Lung (tissue), 11 donors: ENCODE measurements at regions not wholly inside any gene's neighbourhood (a gene's known extent, or its start where the extent isn't known, plus 50 kb on each side); places are given as distances from the start of the nearest gene placed in this dataset.
"Not testable (repeated sequence)": the region's sequence is repeated elsewhere in the genome, so short reads cannot be mapped to it uniquely, and the experiment has no call there.

Experiments used
- ATAC-seq: fragments of 200-7000 bp; cut with Tn5 transposase; one replicate; pipeline ENCODE4 v1.9.1; 2020; ENCODE audit warnings: moderate number of reproducible peaks; ENCODE audit not compliant: insufficient read depth, low FRiP score
- DNase-seq, 3 donors: peaks; one replicate each; pipeline ENCODE4 v3.0.0-alpha.2; 2013 to 2017
- H3K27ac ChIP-seq, 2 donors: one replicate each; pipeline ENCODE4 v1.5.1; 2013; ENCODE audit warnings: mild to moderate bottlenecking in 2 of 2, moderate library complexity in 2 of 2, control low read depth in 1 of 2, inconsistent platforms in 1 of 2, low read depth in 1 of 2, low read length in 1 of 2
- H3K27me3 ChIP-seq, 3 donors: one replicate each; pipeline ENCODE4 v1.5.1; 2013; ENCODE audit warnings: low read length in 2 of 3; ENCODE audit not compliant: control insufficient read depth in 3 of 3, insufficient read depth in 3 of 3
- H3K36me3 ChIP-seq, 4 donors: one replicate each; pipeline ENCODE4 v1.5.1; 2013; ENCODE audit warnings: low read length in 4 of 4, mild to moderate bottlenecking in 1 of 4, moderate library complexity in 1 of 4; ENCODE audit not compliant: control insufficient read depth in 4 of 4, insufficient read depth in 4 of 4
- H3K4me1 ChIP-seq, 5 donors: one replicate each; pipeline ENCODE4 v1.5.1; 2013; ENCODE audit warnings: low read length in 5 of 5, mild to moderate bottlenecking in 2 of 5, moderate library complexity in 1 of 5; ENCODE audit not compliant: control insufficient read depth in 5 of 5, insufficient read depth in 5 of 5
- H3K4me3 ChIP-seq: one replicate; pipeline ENCODE4 v1.5.1; 2013; ENCODE audit warnings: mild to moderate bottlenecking, control low read depth, moderate library complexity
- H3K9ac ChIP-seq, 2 donors: one replicate each; pipeline ENCODE4 v1.5.1; 2013; ENCODE audit warnings: low read length in 2 of 2, control low read depth in 1 of 2; ENCODE audit not compliant: insufficient read depth in 1 of 2
- H3K9me3 ChIP-seq, 4 donors: one replicate each; pipeline ENCODE4 v1.5.1; 2013; ENCODE audit warnings: low read length in 3 of 4, mild to moderate bottlenecking in 1 of 4, moderate library complexity in 1 of 4; ENCODE audit not compliant: control insufficient read depth in 4 of 4, insufficient read depth in 3 of 4
- CTCF ChIP-seq: IDR thresholded peaks from 2 replicates; pipeline ENCODE4 v1.5.1; 2012; ENCODE audit warnings: mild to moderate bottlenecking; ENCODE audit errors: control extremely low read depth, extremely low read depth
- WGBS, 2 donors: extraction: QIAGEN DNeasy Blood & Tissue Kit; methylation state at CpG; one replicate each; pipeline ENCODE4 v1.1.7; 2013; 5-methylcytosine and 5-hydroxymethylcytosine counted together
- donor health status: control.
- donor health status: control.
- donor health status: Bipolar disorder and iron deficiency.
- donor health status: healthy.
- donor health status: DM: yes; HTN: yes; CAD: no.

GRCh38 chr11:37450613-37451012 lies 852.6 kb upstream of the RAG2 start:
- H3K4me1 ChIP-seq: peaks cover 0 to 2% (median 0%) of the 10 kb centered on the region in 5 donors
- no peak overlapping the region for H3K27ac ChIP-seq
- TF ChIP-seq CTCF: no peak
- WGBS, 2 donors: 23 to 29% methylated on average over 2 of the region's 2 CpGs
- no peaks in the 10 kb centered on the region for H3K36me3 ChIP-seq
- ATAC-seq: no peak
- no peak for DNase-seq
- H3K9me3 ChIP-seq: no peaks in the 10 kb centered on the region
- H3K27me3 ChIP-seq: no peaks in the 10 kb centered on the region
- no peak overlapping the region for H3K4me3 ChIP-seq
- H3K9ac ChIP-seq: no peak overlapping the region

DNA sequence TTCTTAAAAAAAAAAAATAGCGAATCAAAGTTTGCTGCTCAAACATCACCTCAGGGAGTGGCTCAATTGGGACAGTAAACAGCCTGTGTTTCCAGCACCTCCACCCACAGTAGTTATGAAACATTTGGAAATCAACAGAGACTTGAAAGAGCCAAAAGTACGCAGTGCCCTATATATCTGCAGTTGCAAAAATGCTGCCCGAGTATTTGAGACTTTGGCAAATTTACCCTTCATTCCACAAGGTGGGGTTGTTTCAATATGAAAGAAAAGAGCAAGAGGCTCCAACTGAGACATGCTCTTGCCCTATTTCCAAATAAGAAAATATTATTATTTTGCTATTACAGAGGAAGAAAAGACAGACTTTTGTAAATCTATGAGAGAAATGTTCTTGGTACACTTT lies 851.1 kb upstream of the RAG2 start:
- peak; percentile 19 for ATAC-seq

DNA sequence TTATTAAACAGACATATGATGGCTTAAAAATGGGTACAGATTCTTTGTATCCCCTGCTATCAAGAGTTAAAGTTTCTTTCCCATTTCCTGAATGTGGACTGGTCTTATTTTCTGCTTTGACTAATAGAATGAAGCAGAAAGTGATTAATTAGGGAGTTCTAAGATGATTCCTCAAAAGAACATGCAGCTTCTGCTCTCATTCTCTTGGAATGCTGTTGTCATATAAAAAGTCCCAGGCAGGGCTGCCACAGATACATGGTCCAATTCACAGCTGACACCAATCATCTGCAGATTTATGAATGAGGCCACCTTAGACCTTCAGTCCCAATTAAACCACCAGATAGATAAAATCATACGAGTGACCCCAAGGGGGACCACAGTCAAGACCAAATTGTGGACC lies 844.5 kb upstream of the RAG2 start:
- 61 to 74% methylated on average over 1 of the region's 1 CpG for WGBS, 2 donors

More for the DNA sequence above, 851.1 kb upstream of the RAG2 start:
- Histone ChIP-seq H3K27ac (no peak overlapping the region), H3K9ac (no peak overlapping the region), H3K4me3 (no peak overlapping the region), H3K9me3 (peaks cover 0 to 2% (median 0%) of the 10 kb centered on the region in 4 donors), H3K27me3 (no peaks in the 10 kb centered on the region), H3K4me1 (peaks cover 0 to 2% (median 0%) of the 10 kb centered on the region in 5 donors), H3K36me3 (no peaks in the 10 kb centered on the region)
- peak in 2 of 3 donors; percentile 71 to 77 for DNase-seq
- 22 to 36% methylated on average over 3 of the region's 3 CpGs for WGBS, 2 donors
- TF ChIP-seq CTCF: no peak

DNA sequence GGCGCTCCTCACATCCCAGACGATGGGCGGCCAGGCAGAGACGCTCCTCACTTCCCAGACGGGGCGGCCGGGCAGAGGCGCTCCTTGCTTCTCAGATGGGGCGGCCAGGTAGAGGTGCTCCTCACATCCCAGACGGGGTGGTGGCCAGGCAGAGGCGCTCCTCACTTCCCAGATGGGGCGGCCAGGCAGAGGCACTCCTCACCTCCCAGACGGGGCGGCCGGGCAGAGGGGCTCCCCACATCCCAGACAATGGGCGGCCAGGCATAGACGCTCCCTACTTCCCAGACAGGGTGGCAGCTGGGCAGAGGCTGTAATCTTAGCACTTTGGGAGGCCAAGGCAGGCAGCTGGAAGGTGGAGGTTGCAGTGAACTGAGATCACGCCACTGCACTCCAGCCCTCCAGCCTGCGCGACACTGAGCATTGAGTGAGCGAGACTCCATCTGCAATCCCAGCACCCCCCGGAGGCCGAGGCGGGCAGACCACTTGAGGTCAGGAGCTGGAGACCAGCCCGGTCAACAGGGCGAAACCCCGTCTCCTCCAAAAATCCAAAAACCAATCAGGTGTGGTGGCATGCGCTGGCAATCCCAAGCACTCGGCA lies 833.7 kb upstream of the RAG2 start:
- not testable (repeated sequence) for H3K36me3 ChIP-seq, H3K27ac ChIP-seq, H3K9ac ChIP-seq, DNase-seq, H3K27me3 ChIP-seq, H3K9me3 ChIP-seq, H3K4me1 ChIP-seq, ATAC-seq, H3K4me3 ChIP-seq
- WGBS, 2 donors: 92 to 95% methylated on average over 25 to 29 of the region's 29 CpGs

More for the DNA sequence above, 844.5 kb upstream of the RAG2 start:
- no peaks in the 10 kb centered on the region for H3K36me3 ChIP-seq
- ATAC-seq (no peak), DNase-seq (no peak)
- no peaks in the 10 kb centered on the region for H3K4me1 ChIP-seq
- H3K9ac ChIP-seq: no peak overlapping the region
- TF ChIP-seq CTCF: no peak
- H3K27me3 ChIP-seq: no peaks in the 10 kb centered on the region
- no peak overlapping the region for H3K27ac ChIP-seq
- no peak overlapping the region for H3K4me3 ChIP-seq
- peaks cover 0 to 2% (median 0%) of the 10 kb centered on the region in 4 donors for H3K9me3 ChIP-seq

GRCh38 chr11:37430966-37431632 lies 833.1 kb upstream of the RAG2 start:
- H3K4me1 ChIP-seq, ATAC-seq, H3K4me3 ChIP-seq, H3K27ac ChIP-seq, H3K27me3 ChIP-seq, H3K9ac ChIP-seq, H3K36me3 ChIP-seq, H3K9me3 ChIP-seq, DNase-seq: not testable (repeated sequence)
- WGBS, 2 donors: 89 to 94% methylated on average over 24 to 26 of the region's 26 CpGs
